GM19438 (cell line): ENCODE measurements at regions not wholly inside any gene's neighbourhood (a gene's known extent, or its start where the extent isn't known, plus 50 kb on each side); places are given as distances from the start of the nearest gene placed in this dataset.

Experiments
- ATAC-seq: cut with Tn5 transposase; IDR thresholded peaks from one replicate; pipeline ENCODE4 v1.9.1; 2021; ENCODE audit warnings: low read depth; ENCODE audit not compliant: unreplicated experiment

DNA sequence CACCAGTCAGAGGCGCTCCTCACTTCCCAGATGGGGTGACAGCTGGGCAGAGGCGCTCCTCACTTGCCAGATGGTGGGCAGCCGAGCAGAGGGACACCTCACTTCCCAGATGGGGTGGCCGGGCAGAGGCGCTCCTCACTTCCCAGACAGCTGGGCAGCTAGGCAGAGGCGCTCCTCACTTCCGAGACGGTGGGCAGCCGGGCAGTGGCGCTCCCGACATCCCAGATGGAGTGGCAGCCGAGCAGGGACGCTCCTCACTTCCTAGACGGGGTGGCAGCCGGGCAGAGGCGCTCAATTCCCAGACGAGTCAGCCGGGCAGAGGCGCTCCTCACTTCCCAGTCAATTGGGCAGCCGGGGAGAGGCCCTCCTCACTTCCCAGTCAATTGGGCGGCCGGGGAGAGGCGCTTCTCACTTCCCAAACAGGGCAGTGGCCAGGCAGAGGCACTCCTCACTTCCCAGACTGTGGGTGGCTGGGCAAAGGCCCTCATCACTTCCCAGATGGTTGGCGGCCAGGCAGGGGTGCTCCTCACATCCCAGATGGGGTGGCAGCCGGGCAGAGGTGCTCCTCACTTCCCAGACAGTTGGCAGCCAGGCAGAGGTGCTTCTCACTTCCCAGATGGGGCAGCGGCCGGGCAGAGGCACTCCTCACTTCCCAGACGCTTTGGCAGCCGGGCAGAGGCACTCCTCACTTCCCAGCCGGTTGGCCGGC lies 143.8 kb upstream of the ARID2 start:
- no peak for ATAC-seq

DNA sequence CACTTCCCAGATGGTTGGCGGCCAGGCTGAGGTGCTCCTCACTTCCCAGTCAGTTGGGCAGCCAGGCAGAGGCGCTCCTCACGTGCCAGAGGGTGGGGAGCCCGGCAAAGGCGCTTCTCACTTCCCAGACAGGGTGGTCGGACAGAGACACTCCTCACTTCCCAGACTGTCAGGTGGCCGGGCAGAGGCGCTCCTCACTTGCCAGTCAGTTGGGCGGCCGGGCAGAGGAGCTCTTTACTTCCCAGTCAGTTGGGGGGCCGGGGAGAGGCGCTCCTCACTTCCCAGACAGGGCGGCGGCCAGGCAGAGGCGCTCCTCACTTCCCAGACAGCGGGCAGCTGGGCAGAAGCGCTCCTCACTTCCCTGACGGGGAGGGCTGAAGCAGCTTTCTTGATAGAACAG lies 143.0 kb upstream of the ARID2 start:
- ATAC-seq = no peak

DNA sequence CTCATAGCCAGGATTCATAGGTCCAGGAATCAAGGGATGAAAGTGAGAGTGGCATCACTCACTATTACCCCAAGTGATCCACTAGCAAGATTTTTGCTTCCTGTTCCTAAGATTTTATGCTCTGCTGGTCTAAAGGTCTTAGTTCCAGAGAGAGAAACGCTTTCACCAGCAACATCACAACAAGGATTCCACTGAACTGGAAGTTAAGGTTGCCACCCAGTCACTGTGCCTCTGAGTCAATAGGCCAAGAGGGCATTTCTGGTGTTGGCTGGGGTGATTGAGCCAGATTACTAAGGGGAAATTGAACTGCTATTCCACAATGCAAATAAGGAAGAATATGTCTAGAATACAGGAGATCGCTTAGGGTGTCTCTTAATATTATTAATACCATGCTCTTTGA lies 142.5 kb upstream of the ARID2 start:
- no peak for ATAC-seq

DNA sequence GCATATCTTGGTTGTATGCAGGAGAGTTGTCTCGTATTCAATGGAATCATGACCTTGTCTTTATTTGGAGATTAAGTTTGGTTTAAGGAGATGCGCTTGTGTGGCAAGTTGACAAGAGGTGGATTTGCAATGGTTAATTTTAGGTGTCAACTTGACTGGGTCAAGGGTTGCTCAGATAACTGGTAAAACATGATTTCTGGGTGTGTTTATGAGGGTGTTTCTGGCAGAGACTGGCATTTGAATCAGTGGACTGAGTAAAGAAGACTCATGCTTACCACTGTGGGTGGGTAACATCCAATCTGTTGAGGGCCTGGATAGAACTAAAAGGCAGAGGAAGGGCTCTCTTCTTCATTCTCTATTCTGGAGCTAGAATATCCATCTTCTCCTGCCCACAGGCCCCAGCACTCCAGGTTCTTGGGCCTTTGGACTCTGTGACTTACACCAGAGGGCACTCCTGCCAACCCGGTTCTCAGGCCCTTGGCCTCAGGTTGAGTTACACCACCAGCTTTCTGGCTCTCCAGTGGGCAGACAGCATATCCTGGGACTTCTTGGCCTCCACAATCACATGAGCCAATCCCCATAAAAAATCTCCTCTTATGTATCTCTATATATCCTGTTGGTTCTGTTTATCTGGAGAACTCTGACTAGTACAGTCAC lies 141.5 kb upstream of the ARID2 start:
- ATAC-seq = no peak

DNA sequence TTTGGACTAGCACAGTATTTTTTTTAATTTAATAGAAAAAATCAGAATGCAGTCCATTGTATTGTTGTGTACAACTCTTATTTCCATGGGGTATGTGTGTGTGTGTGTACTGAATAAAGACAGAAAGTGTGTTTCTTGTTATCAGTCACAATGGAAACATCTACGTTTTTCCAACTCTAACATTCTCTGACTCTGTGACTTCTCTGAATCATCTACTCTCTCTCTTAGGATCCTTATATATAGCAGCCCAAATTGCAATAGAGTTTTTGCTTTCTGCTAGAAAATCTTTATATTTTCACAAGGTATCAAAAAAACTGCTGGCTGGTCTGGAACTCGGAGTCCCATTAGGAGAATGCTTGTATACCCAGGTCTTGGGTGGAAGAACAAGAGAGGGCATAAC lies 138.9 kb upstream of the ARID2 start:
- no peak for ATAC-seq

DNA sequence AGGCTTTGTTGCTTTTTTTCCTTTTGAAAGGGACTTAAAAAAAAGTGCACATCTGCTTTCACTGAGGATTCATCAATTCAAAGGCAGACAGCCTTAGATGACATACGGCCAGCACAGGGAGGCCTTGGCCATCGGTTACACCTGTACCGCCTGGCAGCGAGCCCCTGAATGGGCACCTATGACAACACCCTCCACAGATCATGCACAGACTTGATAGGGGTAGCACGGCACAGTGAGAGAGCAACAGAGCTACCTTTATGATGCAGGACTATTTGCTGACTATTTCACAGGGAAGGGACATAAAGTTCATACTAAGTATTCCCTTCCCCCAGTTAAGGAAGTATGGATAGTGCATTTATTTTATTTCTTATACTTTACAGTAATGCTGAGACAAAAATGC lies 137.9 kb upstream of the ARID2 start:
- no peak for ATAC-seq

DNA sequence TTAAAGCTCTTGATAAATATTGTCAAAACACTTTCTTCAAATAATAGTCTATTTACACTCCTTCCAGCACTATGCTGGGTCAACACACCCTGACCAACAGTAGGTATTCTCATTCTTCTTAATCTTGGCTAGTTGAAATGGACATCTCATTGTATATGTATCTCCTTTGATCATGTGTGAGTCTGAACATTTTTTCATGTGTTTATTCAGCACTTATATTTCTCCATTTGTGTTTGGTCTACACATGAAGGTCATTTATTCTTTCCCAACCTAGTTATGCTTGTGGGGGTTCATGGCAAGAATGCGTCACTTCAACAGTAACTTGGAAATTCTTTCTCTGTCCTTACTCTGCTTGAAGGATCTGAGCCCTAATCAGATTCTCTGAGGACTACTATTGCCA lies 133.1 kb upstream of the ARID2 start:
- ATAC-seq = no peak

DNA sequence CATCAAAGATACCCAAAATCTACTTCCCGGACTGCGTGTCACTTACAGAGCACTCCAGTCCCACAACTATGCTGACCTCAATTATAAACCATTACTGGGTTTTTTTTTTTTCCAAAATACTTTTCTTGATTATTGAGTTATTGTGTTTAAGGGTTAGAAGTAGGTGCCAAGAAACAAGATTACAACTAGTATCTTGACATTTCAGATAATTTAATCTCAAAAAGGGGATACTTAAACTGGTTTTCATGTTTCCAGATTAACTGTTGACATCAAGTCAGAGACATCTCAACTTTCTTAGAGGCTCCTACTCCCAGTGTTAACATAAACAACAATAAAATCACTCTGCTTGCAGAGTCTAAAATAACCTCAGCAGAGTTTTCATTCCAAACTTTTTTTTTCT lies 131.2 kb upstream of the ARID2 start:
- no peak for ATAC-seq

DNA sequence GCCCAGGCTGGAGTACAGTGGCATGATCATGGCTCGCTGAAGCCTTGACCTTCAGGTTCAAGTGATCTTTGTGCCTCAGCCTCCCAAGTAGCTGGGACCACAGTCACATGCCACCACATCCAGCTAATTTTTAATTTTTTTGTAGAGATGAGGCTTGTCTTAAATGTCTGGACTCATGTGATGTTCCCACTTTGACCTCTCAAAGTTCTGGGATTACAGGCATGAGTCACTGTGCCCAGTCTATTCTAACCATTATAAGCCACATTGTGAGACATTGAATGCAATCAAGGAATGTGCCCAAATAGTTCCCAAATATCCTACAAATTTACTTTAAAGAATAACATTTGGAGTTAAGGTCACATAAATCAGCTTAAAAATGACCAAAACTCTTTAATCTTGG lies 130.7 kb upstream of the ARID2 start:
- ATAC-seq = no peak

DNA sequence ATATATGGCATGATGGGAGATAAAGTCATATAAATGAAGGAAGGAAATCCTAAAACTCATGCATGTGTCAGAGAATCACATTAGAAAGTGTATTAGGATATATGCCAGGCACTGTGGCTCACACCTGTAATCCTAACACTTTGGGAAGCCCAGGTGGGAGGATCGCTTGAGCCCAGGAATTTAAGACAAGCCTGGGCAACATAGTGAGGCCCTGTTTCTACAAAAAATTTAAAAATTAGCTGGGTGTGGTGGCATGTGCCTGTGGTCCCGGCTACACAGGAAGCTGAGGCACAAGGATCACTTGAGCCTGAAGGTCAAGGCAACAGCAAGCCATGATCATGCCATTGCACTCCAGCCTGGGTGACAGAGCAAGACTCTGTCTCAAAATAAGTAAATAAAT lies 130.3 kb upstream of the ARID2 start:
- ATAC-seq = no peak

DNA sequence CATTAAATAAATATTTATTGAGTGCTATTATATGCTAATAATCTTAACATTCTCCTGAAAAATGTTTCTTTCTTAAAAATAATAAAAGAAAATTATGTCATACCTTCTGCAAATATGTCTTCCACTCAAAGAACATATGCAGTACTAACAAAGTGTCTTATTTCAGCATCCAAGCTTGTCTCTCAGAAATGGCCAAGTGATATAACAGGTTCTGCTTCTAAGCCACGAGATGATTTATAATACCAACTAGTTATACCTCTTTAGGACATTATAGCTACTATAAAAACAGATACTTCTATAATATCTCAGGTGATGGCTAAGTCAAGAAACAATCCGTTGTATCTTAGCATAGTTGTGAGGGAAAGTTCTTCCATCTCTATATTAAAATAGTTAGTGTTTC lies 128.1 kb upstream of the ARID2 start:
- ATAC-seq = no peak

DNA sequence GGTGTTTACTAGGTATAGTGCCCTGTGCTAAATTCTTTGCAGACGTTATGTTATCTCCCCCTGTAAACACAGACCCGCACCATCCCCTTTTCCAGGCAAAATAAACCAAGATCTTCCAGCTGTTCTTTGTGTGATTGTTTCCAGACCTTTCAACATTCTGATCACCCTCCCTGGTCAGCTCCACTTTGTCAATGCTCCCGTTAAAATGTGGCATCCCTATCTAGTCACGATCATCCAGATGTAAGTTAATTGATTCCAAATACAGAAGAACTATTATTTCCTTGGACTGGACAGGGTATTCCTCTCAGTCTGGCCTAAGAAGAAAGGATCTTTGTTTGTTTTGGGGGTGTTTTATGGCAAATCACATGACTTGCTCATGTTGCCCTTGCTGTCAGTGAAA lies 127.6 kb upstream of the ARID2 start:
- ATAC-seq = no peak

DNA sequence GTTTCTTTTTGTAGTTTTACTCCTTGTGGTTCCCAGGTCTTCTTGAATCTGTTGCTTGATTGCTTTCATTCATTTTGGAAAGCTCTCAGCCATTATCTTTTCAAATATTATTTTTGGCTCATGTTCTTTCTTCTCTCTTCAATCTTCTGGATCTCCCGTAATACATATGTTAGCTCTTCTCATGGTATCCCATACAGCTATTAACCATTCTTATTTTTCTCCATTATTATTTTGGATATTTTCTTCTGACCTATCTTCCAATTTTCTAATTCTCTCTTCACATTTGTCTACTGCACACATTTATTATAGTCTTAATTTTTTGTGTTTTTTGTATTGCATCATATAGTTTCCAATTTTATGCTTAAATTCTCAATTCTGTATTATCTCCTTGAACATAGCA lies 123.9 kb upstream of the ARID2 start:
- ATAC-seq = no peak

DNA sequence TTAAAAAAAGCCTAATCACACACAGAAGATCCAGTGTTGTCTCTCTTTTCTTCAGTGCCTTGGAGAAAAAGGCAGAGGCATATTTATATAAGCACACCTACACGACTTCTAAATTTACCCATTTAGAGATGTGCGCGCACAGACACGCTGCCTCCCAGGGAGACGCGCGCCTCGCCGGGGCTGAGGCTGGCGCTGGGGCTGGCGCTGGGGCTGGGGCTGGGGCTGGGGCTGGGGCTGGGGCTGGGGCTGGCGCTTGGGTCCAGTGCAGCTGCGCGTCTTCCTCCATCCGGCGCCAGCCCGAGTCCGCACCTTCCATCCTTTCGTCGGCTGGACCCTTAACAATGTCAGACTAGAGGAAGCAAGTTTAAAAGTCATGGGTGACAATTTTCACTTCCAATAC lies 118.4 kb upstream of the ARID2 start:
- no peak for ATAC-seq

DNA sequence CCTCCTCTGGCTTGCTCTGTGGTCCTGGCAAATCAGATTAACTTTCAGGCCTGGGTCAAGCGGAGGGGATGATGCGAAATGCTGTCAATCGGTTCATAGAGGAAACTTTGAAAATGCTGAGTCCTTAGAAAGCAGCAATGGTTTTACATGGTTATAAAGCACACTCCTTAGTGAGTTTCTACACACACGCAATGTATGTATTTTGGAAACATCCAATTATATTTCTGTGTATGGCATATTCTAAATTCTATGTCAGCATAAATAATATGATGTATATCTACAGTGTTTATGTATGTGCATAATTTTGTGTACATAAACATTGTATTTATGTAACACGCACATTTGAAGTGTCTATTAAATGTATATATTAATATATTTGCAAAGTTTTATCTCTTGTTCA lies 118.0 kb upstream of the ARID2 start:
- no peak for ATAC-seq

DNA sequence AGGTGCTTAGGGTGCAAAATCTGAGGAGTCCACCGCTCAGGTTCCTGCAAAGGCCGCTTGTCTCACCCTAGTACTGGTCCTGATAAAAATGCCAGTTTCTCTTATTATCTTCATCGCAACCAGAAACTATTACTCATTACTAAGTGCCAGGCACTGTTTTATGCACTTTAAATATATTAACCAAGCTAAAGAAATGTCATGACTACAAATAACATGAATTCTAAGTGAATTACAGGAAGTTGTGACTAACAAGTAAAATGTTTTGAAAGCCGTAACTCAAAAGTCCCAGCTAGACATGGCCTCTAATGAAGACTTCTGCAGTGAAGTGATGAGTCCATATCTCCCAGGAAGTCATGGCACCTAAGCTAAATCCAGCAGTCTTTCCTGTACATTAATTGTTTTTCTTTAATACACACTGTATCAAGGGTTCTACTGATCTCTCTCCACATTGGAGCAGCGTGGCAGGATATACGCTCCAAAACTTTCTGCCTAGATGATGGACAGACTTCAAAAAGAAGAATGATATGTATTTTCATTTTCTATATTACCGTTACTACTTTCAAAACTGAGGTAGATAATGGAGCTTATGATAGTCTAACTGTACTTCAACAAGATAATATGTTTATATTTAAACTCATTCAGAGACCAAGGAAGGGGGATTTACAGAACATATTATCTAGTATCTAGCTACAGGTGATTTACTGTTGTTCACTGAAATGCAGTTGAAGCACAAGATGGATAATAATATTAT lies 117.3 kb upstream of the ARID2 start:
- no peak for ATAC-seq

DNA sequence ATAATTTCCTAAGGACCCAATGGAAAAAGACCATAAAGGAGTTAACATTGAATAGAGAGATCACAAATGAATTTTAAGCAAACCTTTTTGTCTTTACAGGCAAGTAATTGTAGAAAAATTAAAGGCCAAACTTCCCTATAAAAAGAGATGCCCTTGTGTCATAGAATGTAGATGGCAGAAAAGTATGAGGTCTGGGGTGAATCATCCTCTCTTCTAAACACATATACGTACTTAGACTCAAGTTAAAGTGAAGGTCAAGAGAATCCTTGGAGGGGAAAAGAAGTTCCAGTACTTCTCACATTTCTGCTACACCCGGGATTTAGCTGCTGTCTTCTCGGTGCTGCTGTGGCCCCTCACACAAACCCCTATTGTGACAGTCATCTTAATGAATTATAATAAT lies 116.2 kb upstream of the ARID2 start:
- ATAC-seq = no peak

DNA sequence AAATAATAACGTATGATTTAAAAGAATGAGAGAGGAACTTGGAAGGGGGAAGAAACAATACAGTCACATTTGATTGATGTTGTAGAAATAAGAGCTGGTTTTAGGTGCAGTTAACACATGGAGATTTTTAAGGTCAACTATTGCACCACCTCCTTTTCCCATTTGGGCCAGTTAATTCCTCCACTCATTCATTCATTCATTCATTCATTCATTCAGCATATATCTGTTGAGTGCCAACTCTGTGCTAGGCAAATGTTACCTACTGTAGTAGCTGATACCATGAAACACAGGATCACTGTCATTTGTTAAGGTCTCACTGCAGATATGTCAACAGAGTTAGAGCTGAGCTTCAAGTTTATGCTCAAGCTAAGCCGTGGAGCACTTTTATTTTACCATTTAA lies 115.7 kb upstream of the ARID2 start:
- no peak for ATAC-seq

DNA sequence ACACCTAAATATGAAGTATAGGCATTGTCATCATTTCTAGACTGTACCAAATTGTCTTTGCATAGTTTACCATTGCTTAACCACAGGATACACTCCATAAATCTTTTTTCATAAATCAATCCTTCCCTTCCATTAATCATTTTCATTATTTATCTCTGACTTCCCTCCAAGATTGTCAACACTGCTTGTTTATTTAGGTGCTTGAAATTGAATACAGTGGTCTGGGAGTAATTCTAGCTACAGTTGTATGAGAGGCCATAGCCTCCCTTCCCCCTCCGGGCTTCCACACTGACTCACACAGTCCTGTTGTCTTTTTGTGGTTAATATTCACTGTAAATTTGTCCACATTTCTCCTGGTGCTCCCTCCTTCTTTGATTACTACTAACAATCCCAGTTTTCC lies 114.2 kb upstream of the ARID2 start:
- ATAC-seq = no peak

DNA sequence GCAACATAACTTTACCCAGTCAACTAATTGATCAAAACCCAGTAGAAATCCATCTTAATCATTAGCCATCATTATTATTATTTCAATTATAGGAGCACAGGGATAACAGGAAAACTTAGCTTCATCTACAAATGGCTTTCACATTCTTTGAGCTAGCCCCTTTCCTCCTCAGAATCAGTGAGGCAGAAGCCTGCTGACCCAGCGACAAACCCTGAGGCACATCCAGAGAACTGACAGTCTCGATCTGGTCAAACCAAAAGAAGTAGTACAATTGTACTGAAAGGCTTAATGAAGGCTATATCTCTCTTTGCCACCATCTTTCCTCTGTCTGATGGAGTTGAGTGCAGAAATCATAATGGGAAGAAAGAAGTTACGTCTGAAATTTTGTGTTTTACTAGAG lies 109.8 kb upstream of the ARID2 start:
- no peak for ATAC-seq

DNA sequence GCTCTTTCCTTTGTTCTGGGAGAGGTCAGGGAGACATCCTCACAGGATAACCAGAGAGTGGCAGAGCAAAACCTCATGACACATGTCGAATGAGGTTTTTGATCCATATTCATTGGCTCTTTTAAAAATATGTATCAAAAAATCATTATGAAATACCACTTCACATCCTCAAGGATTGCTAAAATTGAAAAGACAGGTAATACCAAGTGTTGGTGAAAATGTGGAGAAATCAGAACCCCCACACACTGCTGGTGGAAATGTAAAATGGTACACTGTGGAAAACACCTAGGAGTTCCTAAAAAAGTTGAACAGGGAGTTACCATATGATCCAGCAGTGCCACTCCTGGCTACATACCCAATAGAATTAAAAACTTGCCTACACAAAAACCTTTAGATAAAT lies 107.8 kb upstream of the ARID2 start:
- ATAC-seq = no peak
